ENCODE measurements at regions not wholly inside any gene's neighbourhood (a gene's known extent, or its start where the extent isn't known, plus 50 kb on each side); places are given as distances from the start of the nearest gene placed in this dataset.
A peak's percentile ranks its signal among the peaks of the same experiment; 100 is the strongest.
"Not testable (repeated sequence)": the region's sequence is repeated elsewhere in the genome, so short reads cannot be mapped to it uniquely, and the experiment has no call there.

DNA sequence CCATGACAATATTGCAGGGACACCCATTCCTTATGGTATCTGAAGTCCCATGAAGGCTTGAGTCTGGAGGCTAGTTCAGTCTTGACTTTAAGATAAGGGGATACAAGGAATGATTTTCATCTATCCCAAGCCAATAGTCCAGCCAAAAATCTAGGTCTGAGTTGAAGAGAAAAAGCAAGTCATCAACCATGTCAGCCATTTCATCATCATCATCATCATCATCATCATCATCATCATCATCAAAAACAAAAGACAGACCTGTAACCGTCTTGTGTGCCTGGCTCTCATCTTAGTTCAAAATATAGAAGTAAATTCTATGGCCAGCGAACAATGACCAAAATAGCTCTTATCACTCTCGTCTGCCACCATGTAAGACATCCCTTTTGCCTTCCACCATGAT, 59.5 kb upstream of the FAM90A26 start:
- DNase-seq: not testable (repeated sequence)

GRCh38 chr4:9103148-9103524, 67.1 kb upstream of the FAM90A26 start:
- not testable (repeated sequence) for DNase-seq

- DNase-seq: not testable (repeated sequence)
Measured at GRCh38 chr4:9102471-9103147, 67.6 kb upstream of the FAM90A26 start.

GRCh38 chr4:9096330-9096729, 73.9 kb upstream of the FAM90A26 start:
- DNase-seq: not testable (repeated sequence)

DNA sequence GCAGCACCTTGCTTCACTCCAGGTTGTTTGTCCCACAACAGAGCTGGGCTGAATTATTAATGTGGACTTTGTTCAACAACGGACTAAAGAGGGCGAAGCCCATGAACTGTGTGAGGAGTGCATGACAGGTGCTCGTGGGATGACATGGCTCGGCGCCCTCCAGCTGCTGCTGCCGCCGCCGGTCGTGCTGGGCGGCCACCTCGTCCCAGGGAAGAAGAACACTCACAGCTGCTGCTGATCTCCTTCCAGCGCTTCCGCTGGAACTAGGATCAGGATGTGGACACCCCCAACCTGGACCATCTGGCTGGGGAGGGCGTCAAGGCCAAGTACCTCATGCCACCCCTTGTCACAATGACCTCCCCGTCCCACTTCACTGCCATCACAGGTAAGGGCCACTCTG, 91.4 kb upstream of the FAM90A26 start:
- DNase-seq: not testable (repeated sequence)

- DNase-seq: not testable (repeated sequence)
Measured at GRCh38 chr4:9076974-9077373, 93.2 kb upstream of the FAM90A26 start.

DNA sequence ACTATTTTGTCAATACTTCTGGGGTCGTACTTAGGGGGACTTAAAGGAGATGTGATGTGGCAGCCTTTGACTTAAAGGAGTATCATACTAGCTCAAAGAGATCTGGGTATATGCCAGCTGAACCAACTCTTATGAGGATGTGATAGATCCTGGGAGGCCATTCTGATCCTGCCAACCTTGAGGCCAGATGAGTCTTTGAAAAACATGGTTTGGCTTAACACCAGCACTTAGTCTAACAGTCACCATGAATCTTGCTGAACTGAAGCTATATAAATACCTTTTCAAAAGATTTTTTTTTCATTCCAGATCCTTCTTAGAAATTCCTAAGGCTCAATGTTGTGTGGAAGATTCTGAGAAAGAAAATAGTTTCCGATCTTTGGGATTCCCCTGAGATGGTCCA, 93.7 kb upstream of the FAM90A26 start:
- DNase-seq: not testable (repeated sequence)

DNA sequence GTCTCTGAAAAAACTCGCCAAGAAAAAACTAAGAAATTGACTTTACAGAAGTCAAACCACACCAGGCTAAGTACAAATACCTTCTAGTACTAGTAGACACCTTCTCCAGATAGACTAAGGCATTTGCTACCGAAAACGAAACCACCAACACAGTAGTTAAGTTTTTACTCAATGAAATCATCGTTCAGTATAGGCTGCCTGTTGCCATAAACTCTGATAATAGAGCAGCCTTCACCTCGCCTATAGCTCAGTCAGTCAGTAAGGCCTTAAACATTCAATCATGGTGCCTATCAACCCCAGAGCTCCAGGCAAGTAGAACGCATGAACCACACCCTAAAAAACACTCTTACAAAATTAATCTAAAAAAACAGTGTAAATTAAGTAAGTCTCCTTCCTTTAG, 96.8 kb upstream of the FAM90A26 start:
- DNase-seq: not testable (repeated sequence)

- DNase-seq: not testable (repeated sequence)
Measured at GRCh38 chr4:9072521-9073220, 97.5 kb upstream of the FAM90A26 start.

DNA sequence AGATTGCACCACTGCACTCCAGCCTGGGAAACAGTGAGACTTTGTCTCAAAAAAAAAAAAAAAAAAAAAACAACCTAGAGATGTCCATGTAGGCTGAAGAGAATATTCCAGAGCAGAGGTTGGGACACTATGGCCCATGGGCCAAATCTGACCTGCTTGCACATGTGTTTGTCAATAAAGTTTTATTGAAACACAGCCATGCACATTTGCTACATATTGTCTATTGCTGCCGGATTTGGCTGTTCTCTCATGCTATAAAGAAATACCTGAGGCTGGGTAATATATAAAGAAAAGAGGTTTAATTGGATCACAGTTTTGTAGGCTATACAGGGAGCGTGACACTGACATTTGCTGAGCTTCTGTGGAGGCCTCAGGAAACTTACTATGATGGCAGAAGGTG, 102.3 kb upstream of the FAM90A26 start:
- not testable (repeated sequence) for DNase-seq

DNA sequence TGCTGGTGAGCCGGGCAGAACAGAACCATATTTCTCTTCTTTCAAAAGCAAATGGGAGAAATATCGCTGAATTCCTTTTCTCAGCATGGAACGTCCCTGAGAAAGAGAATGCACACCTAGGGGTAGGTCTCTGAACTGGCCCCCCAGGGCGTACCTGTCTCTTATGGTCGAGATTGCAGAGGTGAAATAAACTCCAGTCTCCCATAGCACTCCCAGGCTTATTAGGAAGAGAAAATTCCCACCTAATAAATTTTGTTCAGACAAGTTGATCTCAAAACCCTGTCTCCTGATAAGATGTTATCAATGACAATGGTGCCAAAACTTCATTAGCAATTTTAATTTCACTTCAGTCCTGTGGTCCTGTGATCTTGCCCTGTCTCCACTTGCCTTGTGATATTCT, 106.6 kb upstream of the FAM90A26 start:
- not testable (repeated sequence) for DNase-seq

- DNase-seq: not testable (repeated sequence)
Measured at GRCh38 chr4:9024866-9025265, 145.3 kb upstream of the FAM90A26 start.

DNA sequence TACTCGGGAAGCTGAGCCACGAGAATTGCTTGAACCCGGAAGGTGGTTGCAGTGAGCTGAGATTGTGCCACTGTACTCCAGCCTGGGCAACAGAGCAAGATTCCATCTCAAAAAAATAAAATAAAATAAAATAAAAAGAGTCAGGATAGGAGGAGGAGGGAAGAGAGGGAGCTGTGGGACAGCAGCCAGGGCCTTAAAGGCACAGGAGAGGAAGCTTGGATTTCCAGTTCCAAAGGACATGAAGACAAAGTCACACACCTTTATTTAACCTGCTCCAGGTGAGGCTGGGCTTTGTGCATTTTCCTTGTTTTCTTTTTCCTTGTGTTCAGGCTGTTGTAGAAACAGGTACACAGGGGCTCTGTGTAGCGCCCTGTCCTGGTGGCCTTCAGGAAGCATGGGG, 138.2 kb upstream of the HMX1 start:
- DNase-seq: not testable (repeated sequence)

DNA sequence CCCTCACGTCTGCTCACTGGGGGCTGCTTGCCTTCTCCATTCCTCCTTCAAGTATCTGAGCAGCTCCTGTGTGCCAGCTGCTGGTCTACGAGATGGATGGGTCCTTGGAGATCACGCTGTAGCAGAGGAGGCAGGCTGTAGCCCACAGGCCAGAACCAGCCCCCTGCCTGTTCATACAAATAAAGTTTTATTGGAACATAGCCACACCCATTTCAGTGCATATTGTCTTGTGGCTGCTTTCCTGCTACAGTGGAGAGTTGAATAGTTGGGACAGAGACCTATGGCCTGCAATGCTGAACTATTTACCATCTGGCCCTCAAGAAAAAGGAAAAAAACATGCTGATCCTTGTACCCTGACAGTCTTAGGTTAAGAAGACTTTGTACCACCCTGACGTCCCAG, 136.8 kb upstream of the HMX1 start:
- not testable (repeated sequence) for DNase-seq

- DNase-seq: not testable (repeated sequence)
Measured at GRCh38 chr4:9001153-9001552, 129.5 kb upstream of the HMX1 start.

GRCh38 chr4:9000505-9001001, 128.9 kb upstream of the HMX1 start:
- peak; percentile 29 for DNase-seq

DNA sequence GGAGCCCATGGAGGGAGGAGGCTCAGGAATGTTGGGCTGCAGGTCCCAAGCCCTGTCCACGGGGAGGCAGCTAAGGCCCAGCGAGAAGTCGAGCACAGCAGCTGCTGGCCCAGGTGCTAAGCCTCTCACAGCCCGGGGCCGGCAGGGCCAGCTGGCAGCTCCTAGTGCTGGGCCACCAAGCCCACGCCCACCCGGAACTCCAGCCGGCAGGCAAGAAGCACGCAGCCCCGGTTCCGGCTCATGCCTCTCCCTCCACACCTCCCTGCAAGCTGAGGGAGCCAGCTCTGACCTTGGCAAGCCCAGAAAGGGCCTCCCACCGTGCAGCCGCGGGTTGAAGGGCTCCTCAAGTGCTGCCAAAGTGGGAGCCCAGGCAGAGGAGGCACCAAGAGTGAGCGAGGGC, 121.3 kb upstream of the HMX1 start:
- not testable (repeated sequence) for DNase-seq

DNA sequence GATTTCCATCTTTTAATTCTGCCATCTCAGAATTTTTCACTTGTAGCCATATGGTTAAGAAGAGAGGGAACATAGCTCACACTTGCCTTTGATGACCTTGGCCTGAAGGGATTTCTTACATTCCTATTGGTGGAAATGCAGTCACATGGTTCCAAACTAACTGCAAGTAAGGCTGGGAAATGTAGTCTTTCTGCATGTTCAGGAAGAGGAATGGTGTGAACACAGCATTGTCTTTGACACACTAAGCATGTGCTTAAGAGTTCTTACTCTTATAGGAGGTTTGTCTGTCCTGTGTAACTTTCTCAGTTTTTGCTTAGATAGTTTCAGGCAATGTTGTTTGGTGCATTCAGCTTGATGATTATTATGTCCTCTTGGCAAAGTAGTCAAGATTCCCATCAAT, 119.8 kb upstream of the HMX1 start:
- not testable (repeated sequence) for DNase-seq

GRCh38 chr4:8990341-8990740, 118.7 kb upstream of the HMX1 start:
- DNase-seq: not testable (repeated sequence)

DNA sequence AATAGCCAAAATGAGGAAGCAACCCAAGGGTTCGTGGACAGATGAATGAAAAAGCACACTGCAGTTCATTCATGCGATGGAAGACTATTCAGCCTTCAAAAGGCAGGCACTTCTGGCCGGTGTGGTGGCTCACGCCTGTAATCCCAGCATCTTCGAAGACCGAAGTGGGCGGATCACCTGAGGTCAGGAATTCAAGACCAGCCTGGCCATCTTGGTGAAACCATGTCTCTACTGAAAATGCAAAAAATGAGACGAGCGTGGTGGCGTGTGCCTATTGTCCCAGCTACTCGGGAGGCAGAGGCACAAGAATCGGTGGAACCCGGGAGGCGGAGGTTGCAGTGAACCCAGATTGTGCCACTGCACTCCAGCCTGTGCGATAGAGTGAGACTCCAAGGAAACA, 114.1 kb upstream of the HMX1 start:
- not testable (repeated sequence) for DNase-seq

DNA sequence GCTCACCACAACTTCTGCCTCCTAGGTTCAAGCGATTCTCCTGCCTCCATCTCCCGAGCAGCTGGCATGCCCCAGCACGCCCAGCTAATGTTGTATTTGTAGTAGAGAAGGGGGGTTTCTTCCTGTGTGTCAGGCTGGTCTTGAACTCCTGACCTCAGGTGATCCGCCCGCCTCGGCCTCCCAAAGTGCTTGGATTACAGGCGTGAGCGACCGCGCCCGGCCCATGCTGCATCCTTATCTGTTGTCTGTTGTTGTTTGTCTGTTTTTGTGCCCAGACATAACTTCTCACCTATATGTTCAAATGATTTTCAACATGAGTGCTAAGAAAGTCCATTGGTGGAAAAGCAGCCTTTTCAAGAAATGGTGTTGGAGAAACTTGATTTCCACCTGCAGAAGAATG, 113.0 kb upstream of the HMX1 start:
- DNase-seq: not testable (repeated sequence)

DNA sequence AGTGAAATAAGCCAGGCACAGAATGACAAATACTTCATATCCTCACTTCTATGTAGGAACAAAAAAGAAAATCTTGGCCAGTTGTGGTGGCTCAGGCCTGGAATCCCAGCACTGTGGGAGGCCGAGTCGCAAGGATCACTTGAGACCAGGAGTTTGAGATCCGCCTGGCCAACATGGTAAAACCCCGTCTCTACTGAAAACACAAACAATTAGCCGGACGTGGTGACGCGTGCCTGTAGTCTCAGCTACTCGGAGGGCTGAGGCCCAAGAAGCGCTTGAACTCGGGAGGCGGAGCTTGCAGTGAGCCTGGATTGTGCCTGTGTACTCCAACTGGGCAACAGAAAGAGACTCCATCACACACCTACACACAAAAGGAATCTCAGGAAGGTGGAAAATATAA, 112.3 kb upstream of the HMX1 start:
- DNase-seq: not testable (repeated sequence)

- DNase-seq: not testable (repeated sequence)
Measured at GRCh38 chr4:8976466-8977128, 105.0 kb upstream of the HMX1 start.
